Heart left ventricle (tissue), 16 donors: ENCODE measurements at regions not wholly inside any gene's neighbourhood (a gene's known extent, or its start where the extent isn't known, plus 50 kb on each side); places are given as distances from the start of the nearest gene placed in this dataset.

Source experiments
- ATAC-seq, 4 donors: fragments of 200-7000 bp; cut with Tn5 transposase; one replicate each; pipeline ENCODE4 v1.9.1; 2020 to 2022; ENCODE audit warnings: moderate library complexity in 4 of 4, mild to moderate bottlenecking in 3 of 4, moderate number of reproducible peaks in 1 of 4
- DNase-seq, 5 donors: peaks; one replicate each; pipeline ENCODE4 v3.0.0-alpha.2; 2020
- H3K27ac ChIP-seq, 12 donors: fragments of 200-600 bp; sonication (generic) in 4 of 12; one replicate each; pipeline versions ENCODE4 v1.5.0 to v1.8.0; 2016 to 2022; ENCODE audit warnings: mild to moderate bottlenecking in 2 of 12
- H3K27me3 ChIP-seq, 9 donors: fragments of 200-600 bp; sonication (generic) in 2 of 9; one replicate each; pipeline versions ENCODE4 v1.5.1 to v1.8.0; 2016 to 2022; ENCODE audit warnings: mild to moderate bottlenecking in 3 of 9
- H3K36me3 ChIP-seq, 9 donors: fragments of 200-600 bp; sonication (generic) in 2 of 9; one replicate each; pipeline versions ENCODE4 v1.5.0 to v1.8.0; 2018 to 2022; ENCODE audit warnings: mild to moderate bottlenecking in 2 of 9
- H3K4me1 ChIP-seq, 12 donors: fragments of 200-600 bp; sonication (generic) in 4 of 12; one replicate each; pipeline versions ENCODE4 v1.5.0 to v1.8.0; 2016 to 2022; ENCODE audit warnings: mild to moderate bottlenecking in 3 of 12
- H3K4me3 ChIP-seq, 12 donors: fragments of 200-600 bp; sonication (generic) in 4 of 12; one replicate each; pipeline versions ENCODE4 v1.5.0 to v1.8.0; 2017 to 2022; ENCODE audit warnings: mild to moderate bottlenecking in 9 of 12, moderate library complexity in 4 of 12
- H3K9me3 ChIP-seq, 12 donors: fragments of 200-600 bp; sonication (generic) in 4 of 12; one replicate each; pipeline versions ENCODE4 v1.5.0 to v1.8.0; 2016 to 2022; ENCODE audit warnings: mild to moderate bottlenecking in 1 of 12
- POLR2A ChIP-seq, 2 donors: fragments of 450-650 bp; IDR thresholded peaks; one replicate each; pipeline ENCODE4 v1.6.1; 2017; ENCODE audit warnings: antibody characterized with exemption in 2 of 2, mild to moderate bottlenecking in 2 of 2, moderate library complexity in 2 of 2
- WGBS, 4 donors: extraction: QIAGEN DNeasy Blood & Tissue Kit in 2 of 4; methylation state at CpG; one replicate each; pipeline versions ENCODE4 v1.1.5 to v1.1.7; 2013 to 2018; 5-methylcytosine and 5-hydroxymethylcytosine counted together
- intact Hi-C, 10 donors: fragments of 100-400 bp; cut with DNase I; formaldehyde crosslinking; loops; one replicate each; pipeline versions ENCODE4 v1.11.1 to v1.14.2; 2022
- TF ChIP-seq, protein P1 (sequence below), 12 donors: fragments of 200-600 bp; sonication (generic) in 4 of 12; IDR thresholded peaks; one replicate each; pipeline versions ENCODE4 v1.5.0 to v1.8.0; 2018 to 2022; ENCODE audit warnings: antibody characterized with exemption in 12 of 12, mild to moderate bottlenecking in 5 of 12
- donor health status: ischemic (EF 13 %, LVEDD 7.1; RV severe dilation, severe dysfunction).
- donor health status: healthy with polysubstance abuse.
- donor health status: DM: no; HTN: yes; CAD: no.
- donor health status: DM: no; HTN: no; CAD: no.
- donor health status: ischemic (EF 25% LVEDD 6.9; RV normal size, moderate dysfunction).
- donor health status: ischemic (EF 25% LVEDD 5.7; RV mildly dilated, moderate dysfunction).
- donor health status: healthy.
- donor health status: DM: yes; HTN: yes; CAD: no.
- donor health status: ischemic (EF 35%, LVEDD 5.7; RV mildly dilated, moderate dysfunction).
- donor health status: nonischemic (EF 11% LVEDD 7.7; RV severe dilation, severe dysfunction).
- donor health status: DM: yes; HTN: yes; CAD: no.
- donor health status: PGD.
- donor health status: ischemic (EF 29% LVEDD 5.4; RV normal size, mild dysfunction).
- donor health status: nonischemic (EF 23%, LVEDD 6.1; RV moderate dilation, normal function).

DNA sequence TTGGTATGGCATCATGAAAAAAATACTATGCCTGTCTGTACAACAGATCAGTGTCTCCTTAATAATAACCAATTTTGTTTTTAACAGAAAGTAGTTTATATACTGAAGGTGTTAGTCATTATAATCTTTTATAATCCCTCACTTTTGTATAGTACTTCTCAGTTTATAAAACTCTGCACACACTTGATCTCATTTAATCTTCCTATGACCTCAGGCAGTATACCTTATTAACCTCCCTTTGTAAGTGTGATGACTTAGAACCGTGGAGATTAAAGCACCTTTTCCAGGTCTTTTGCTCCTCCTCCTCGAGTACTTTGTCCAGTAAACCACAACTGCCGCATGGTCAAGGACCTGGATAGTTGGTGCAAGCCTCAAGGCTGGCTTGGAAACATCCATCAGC is 945.5 kb downstream of the EPHA4 start:
- intact Hi-C loops: no loop called here

GRCh38 chr2:220628252-220628651 is 943.9 kb downstream of the EPHA4 start:
- no peak for DNase-seq
- no peak for ATAC-seq
- H3K4me1 ChIP-seq: no peaks in the 10 kb centered on the region
- no peaks in the 10 kb centered on the region for H3K27me3 ChIP-seq
- no peak overlapping the region for H3K27ac ChIP-seq
- no peak overlapping the region for H3K4me3 ChIP-seq
- H3K9me3 ChIP-seq: no peaks in the 10 kb centered on the region
- TF ChIP-seq, protein P1, sequence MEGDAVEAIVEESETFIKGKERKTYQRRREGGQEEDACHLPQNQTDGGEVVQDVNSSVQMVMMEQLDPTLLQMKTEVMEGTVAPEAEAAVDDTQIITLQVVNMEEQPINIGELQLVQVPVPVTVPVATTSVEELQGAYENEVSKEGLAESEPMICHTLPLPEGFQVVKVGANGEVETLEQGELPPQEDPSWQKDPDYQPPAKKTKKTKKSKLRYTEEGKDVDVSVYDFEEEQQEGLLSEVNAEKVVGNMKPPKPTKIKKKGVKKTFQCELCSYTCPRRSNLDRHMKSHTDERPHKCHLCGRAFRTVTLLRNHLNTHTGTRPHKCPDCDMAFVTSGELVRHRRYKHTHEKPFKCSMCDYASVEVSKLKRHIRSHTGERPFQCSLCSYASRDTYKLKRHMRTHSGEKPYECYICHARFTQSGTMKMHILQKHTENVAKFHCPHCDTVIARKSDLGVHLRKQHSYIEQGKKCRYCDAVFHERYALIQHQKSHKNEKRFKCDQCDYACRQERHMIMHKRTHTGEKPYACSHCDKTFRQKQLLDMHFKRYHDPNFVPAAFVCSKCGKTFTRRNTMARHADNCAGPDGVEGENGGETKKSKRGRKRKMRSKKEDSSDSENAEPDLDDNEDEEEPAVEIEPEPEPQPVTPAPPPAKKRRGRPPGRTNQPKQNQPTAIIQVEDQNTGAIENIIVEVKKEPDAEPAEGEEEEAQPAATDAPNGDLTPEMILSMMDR (IDR thresholded peaks at IDR 0.05): no peak
- no peak for TF ChIP-seq POLR2A (IDR thresholded peaks at IDR 0.05)
- intact Hi-C loops: no loop called here
- H3K36me3 ChIP-seq: no peaks in the 10 kb centered on the region

More for the DNA sequence above, 945.5 kb downstream of the EPHA4 start:
- Histone ChIP-seq H3K27me3 (no peaks in the 10 kb centered on the region), H3K9me3 (no peaks in the 10 kb centered on the region), H3K27ac (no peak overlapping the region), H3K36me3 (no peaks in the 10 kb centered on the region), H3K4me3 (no peak overlapping the region), H3K4me1 (no peaks in the 10 kb centered on the region)
- 73 to 83% (median 78%) methylated on average over 3 of the region's 3 CpGs for WGBS, 4 donors
- ATAC-seq: no peak
- no peak for TF ChIP-seq POLR2A (IDR thresholded peaks at IDR 0.05)
- TF ChIP-seq, protein P1 (IDR thresholded peaks at IDR 0.05): no peak
- no peak for DNase-seq

DNA sequence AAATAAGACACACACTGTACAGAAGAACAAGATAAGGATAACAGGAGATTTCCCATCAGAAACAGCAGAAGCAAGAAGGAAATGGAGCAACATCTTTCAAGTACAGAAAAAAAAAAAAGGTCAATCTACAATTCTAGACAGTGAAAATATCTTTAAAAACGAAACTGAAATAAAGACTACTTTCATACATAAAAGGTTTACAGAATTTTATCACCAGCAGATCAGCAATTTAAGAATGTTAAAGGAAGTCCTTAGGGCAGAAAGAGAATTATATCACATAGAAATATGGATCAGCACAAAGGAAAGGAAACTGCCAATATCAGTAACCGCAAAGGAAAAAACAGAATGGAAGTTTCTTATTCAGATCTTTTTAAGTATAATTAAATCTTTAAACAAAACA is 931.0 kb downstream of the EPHA4 start:
- Histone ChIP-seq H3K4me3 (no peak overlapping the region), H3K4me1 (no peaks in the 10 kb centered on the region), H3K27me3 (no peaks in the 10 kb centered on the region), H3K36me3 (no peaks in the 10 kb centered on the region), H3K9me3 (no peaks in the 10 kb centered on the region), H3K27ac (no peak overlapping the region)
- intact Hi-C loops: no loop called here
- TF ChIP-seq POLR2A (IDR thresholded peaks at IDR 0.05): no peak
- TF ChIP-seq, protein P1 (IDR thresholded peaks at IDR 0.05): no peak
- ATAC-seq (no peak), DNase-seq (no peak)
- 57 to 71% (median 66%) methylated on average over 2 of the region's 2 CpGs for WGBS, 4 donors

DNA sequence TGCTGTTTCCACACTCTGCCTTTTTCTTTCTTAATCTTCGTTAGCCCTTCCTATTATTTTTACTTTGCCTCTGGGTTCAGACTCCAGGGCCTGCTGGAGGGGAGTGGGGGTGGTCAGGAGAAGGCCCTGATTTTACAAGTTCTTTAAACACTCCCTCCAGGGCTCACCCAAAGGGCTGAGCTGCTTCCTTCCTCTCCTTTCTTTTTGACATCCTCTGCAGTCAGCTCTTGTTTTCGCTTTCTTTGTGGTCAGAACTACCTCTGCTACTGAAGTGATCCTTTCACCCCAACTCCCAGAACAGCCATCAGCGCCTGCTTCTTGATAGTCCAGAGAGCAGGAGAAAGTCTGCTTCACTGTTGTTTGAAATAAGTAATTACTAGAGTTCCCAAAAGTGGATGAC is 925.7 kb downstream of the EPHA4 start:
- Histone ChIP-seq H3K27ac (no peak overlapping the region), H3K27me3 (no peaks in the 10 kb centered on the region), H3K4me1 (no peaks in the 10 kb centered on the region), H3K9me3 (no peaks in the 10 kb centered on the region), H3K36me3 (no peaks in the 10 kb centered on the region), H3K4me3 (no peak overlapping the region)
- ATAC-seq: no peak
- DNase-seq: no peak
- TF ChIP-seq, protein P1 (IDR thresholded peaks at IDR 0.05): no peak
- TF ChIP-seq POLR2A (IDR thresholded peaks at IDR 0.05): no peak
- intact Hi-C loops: no loop called here
- WGBS, 4 donors: 69 to 84% (median 71%) methylated on average over 3 of the region's 3 CpGs
